Fibroblast of lung (primary cell): ENCODE measurements at regions not wholly inside any gene's neighbourhood (a gene's known extent, or its start where the extent isn't known, plus 50 kb on each side); places are given as distances from the start of the nearest gene placed in this dataset.

ENCODE experiments used
- CTCF ChIP-seq, 2 donors: IDR thresholded peaks in 1 of 2; conservative IDR thresholded peaks in 1 of 2; 1 replicate in 1 of 2; 2 replicates in 1 of 2; pipeline ENCODE4 v1.5.1; 2011 to 2012; ENCODE audit warnings: low read length in 2 of 2, control low read depth in 1 of 2, inconsistent platforms in 1 of 2, low read depth in 1 of 2, mild to moderate bottlenecking in 1 of 2
- EZH2 ChIP-seq: IDR thresholded peaks from 2 replicates; pipeline ENCODE4 v1.5.1; 2012; ENCODE audit warnings: low read length, control low read depth, mild to moderate bottlenecking; ENCODE audit errors: missing control alignments

DNA sequence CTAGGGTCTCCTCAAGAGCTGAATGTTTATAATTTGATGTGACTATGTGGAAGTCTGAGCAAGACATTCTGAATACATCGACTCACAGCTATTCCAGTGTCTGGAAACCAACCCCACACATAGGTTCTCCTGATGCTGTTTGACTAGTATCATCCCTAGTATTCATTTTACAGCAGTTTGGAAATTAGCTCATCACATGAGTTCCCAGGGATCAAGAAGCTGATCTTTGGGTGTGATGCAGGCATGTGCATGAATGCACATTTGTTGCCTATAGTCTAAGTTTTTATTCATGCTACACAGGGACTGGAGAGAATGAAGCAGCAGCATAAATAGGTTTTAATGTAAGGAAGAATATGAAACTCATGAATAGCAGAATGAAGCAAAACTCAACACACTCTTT lies 284.3 kb upstream of the SPRED2 start:
- TF ChIP-seq CTCF (conservative IDR thresholded peaks at IDR 0.05 in 1 of 2, IDR thresholded peaks at IDR 0.05 in 1 of 2; ENCODE audit: low read depth in 1 of 2, low read length in 2 of 2) (no peak), EZH2 (no peak)
